GM12891 (cell line): ENCODE measurements at regions not wholly inside any gene's neighbourhood (a gene's known extent, or its start where the extent isn't known, plus 50 kb on each side); places are given as distances from the start of the nearest gene placed in this dataset.
"Not testable (repeated sequence)": the region's sequence is repeated elsewhere in the genome, so short reads cannot be mapped to it uniquely, and the experiment has no call there.

ENCODE experiments used
- DNase-seq: peaks from one replicate; pipeline ENCODE4 v3.0.0; 2011; ENCODE audit warnings: low spot score; ENCODE audit not compliant: insufficient read length
- FAIRE-seq: peaks from 2 replicates; lab custom pipeline; 2011; peaks lifted over from hg19 to GRCh38; lab: Jason Lieb, UNC
- PAX5 ChIP-seq: IDR thresholded peaks from 2 replicates; pipeline ENCODE4 v1.6.1; 2011; ENCODE audit warnings: low read length, moderate library complexity, mild to moderate bottlenecking; ENCODE audit not compliant: insufficient read depth, severe bottlenecking
- POLR2A ChIP-seq: IDR thresholded peaks from 2 replicates; pipeline ENCODE4 v1.6.1; 2011; ENCODE audit warnings: low read depth, low read length, control low read depth
- POLR2AphosphoS5 ChIP-seq: IDR thresholded peaks from 2 replicates; pipeline ENCODE4 v1.6.1; 2011; ENCODE audit warnings: low read depth, low read length, control low read depth
- POU2F2 ChIP-seq: IDR thresholded peaks from 2 replicates; pipeline ENCODE4 v1.6.1; 2011; ENCODE audit warnings: low read depth, mild to moderate bottlenecking, control low read depth, low read length, moderate library complexity
- SPI1 ChIP-seq: IDR thresholded peaks from 2 replicates; pipeline ENCODE4 v1.6.1; 2011; ENCODE audit warnings: low read depth, low read length, control low read depth
- TAF1 ChIP-seq: IDR thresholded peaks from 2 replicates; pipeline ENCODE4 v1.6.1; 2011; ENCODE audit warnings: low read depth, low read length, control low read depth

GRCh38 chr10:3665316-3665908, 119.6 kb downstream of the KLF6 start:
- no peak for FAIRE-seq

GRCh38 chr10:3662775-3663174, 122.2 kb downstream of the KLF6 start:
- FAIRE-seq: no peak
- TF ChIP-seq PAX5: no peak
- TF ChIP-seq POU2F2: no peak
- TF ChIP-seq POLR2AphosphoS5: no peak
- no peak for DNase-seq

More at GRCh38 chr10:3665316-3665908, 119.6 kb downstream of the KLF6 start:
- TF ChIP-seq POLR2AphosphoS5: no peak
- TF ChIP-seq POU2F2: no peak
- no peak for TF ChIP-seq TAF1
- TF ChIP-seq PAX5: no peak
- TF ChIP-seq SPI1: no peak
- no peak for DNase-seq

GRCh38 chr10:3661271-3661670, 123.7 kb downstream of the KLF6 start:
- no peak for DNase-seq
- FAIRE-seq: no peak
- no peak for TF ChIP-seq POLR2A
- TF ChIP-seq POU2F2: no peak
- TF ChIP-seq PAX5: no peak
- TF ChIP-seq POLR2AphosphoS5: no peak
- TF ChIP-seq SPI1: no peak
- no peak for TF ChIP-seq TAF1

GRCh38 chr10:3660753-3661152, 124.3 kb downstream of the KLF6 start:
- DNase-seq: no peak
- TF ChIP-seq TAF1: no peak
- no peak for FAIRE-seq

GRCh38 chr10:3659203-3659917, 125.6 kb downstream of the KLF6 start:
- DNase-seq (no peak), FAIRE-seq (no peak)
- TF ChIP-seq POLR2AphosphoS5: no peak
- TF ChIP-seq POLR2A: no peak
- no peak for TF ChIP-seq SPI1
- no peak for TF ChIP-seq PAX5
- TF ChIP-seq TAF1: no peak
- TF ChIP-seq POU2F2: no peak

GRCh38 chr10:3658766-3659165, 126.2 kb downstream of the KLF6 start:
- no peak for TF ChIP-seq POLR2AphosphoS5
- no peak for TF ChIP-seq POU2F2
- TF ChIP-seq TAF1: no peak
- TF ChIP-seq SPI1: no peak
- no peak for TF ChIP-seq POLR2A
- no peak for TF ChIP-seq PAX5
- DNase-seq (no peak), FAIRE-seq (no peak)

- DNase-seq (no peak), FAIRE-seq (no peak)
- TF ChIP-seq SPI1: no peak
- no peak for TF ChIP-seq POLR2A
- no peak for TF ChIP-seq PAX5
- TF ChIP-seq POLR2AphosphoS5: no peak
- no peak for TF ChIP-seq POU2F2
- no peak for TF ChIP-seq TAF1
Observed at GRCh38 chr10:3656214-3656613, 128.8 kb downstream of the KLF6 start.

- FAIRE-seq (no peak), DNase-seq (no peak)
- TF ChIP-seq POLR2AphosphoS5: no peak
- no peak for TF ChIP-seq PAX5
- TF ChIP-seq POLR2A: no peak
- TF ChIP-seq SPI1: no peak
- TF ChIP-seq TAF1: no peak
- TF ChIP-seq POU2F2: no peak
Observed at GRCh38 chr10:3655528-3655927, 129.5 kb downstream of the KLF6 start.

GRCh38 chr10:3654980-3655379, 130.0 kb downstream of the KLF6 start:
- TF ChIP-seq SPI1 (no peak), POLR2AphosphoS5 (no peak), POLR2A (no peak), POU2F2 (no peak), PAX5 (no peak), TAF1 (no peak)
- no peak for FAIRE-seq

GRCh38 chr10:3654496-3654895, 130.5 kb downstream of the KLF6 start:
- FAIRE-seq (no peak), DNase-seq (no peak)
- TF ChIP-seq SPI1: no peak
- TF ChIP-seq PAX5: no peak
- no peak for TF ChIP-seq TAF1
- no peak for TF ChIP-seq POLR2A
- no peak for TF ChIP-seq POU2F2
- TF ChIP-seq POLR2AphosphoS5: no peak

More at GRCh38 chr10:3654980-3655379, 130.0 kb downstream of the KLF6 start:
- no peak for DNase-seq

GRCh38 chr10:3653303-3653702, 131.7 kb downstream of the KLF6 start:
- not testable (repeated sequence) for FAIRE-seq, DNase-seq
